Sigmoid colon (tissue), 4 donors: ENCODE measurements at regions not wholly inside any gene's neighbourhood (a gene's known extent, or its start where the extent isn't known, plus 50 kb on each side); places are given as distances from the start of the nearest gene placed in this dataset.

ENCODE experiments used
- CTCF ChIP-seq, 4 experiments: fragments of 450-650 bp in 3 of 4; fragments of 200-600 bp in 1 of 4; IDR thresholded peaks; one replicate each; pipeline ENCODE4 v1.5.1; 2016 to 2019; ENCODE audit warnings: antibody characterized with exemption in 4 of 4, mild to moderate bottlenecking in 3 of 4, moderate library complexity in 2 of 4
- EP300 ChIP-seq, 4 donors: sonication (generic); formaldehyde crosslinking; IDR thresholded peaks; one replicate each; pipeline ENCODE4 v1.6.1; 2017; ENCODE audit warnings: antibody characterized with exemption in 4 of 4
- POLR2A ChIP-seq, 2 donors: fragments of 450-650 bp; IDR thresholded peaks; one replicate each; pipeline ENCODE4 v1.6.1; 2016; ENCODE audit warnings: antibody characterized with exemption in 2 of 2, mild to moderate bottlenecking in 2 of 2, moderate library complexity in 2 of 2

GRCh38 chr5:74319076-74319475 lies 321.5 kb downstream of the ENC1 start:
- TF ChIP-seq CTCF (IDR thresholded peaks at IDR 0.05) (no peak), POLR2A (IDR thresholded peaks at IDR 0.05) (no peak), EP300 (IDR thresholded peaks at IDR 0.05) (no peak)
